Hypothalamus (tissue), 51 donors: ENCODE measurements at regions not wholly inside any gene's neighbourhood (a gene's known extent, or its start where the extent isn't known, plus 50 kb on each side); places are given as distances from the start of the nearest gene placed in this dataset.

Experiments used
- DNase-seq, 51 donors: peaks; one replicate each; lab custom pipeline; 2025; lab: John Stamatoyannopoulos, UW

GRCh38 chr18:37779220-37779619 lies 213.6 kb upstream of the CELF4 start:
- no peak for DNase-seq

GRCh38 chr18:37778417-37779165 lies 213.0 kb upstream of the CELF4 start:
- peak in 50 of 51 donors; percentile 9 to 85 (median 54) for DNase-seq

- DNase-seq, result no peak
Measured at GRCh38 chr18:37769826-37770225, 204.2 kb upstream of the CELF4 start.

- DNase-seq, result peak in 6 of 51 donors; percentile 2 to 18 (median 13)
Measured at GRCh38 chr18:37764541-37765288, 199.1 kb upstream of the CELF4 start.

- peak in 18 of 51 donors; percentile 3 to 63 (median 22) for DNase-seq
Measured at GRCh38 chr18:37762076-37762621, 196.6 kb upstream of the CELF4 start.

GRCh38 chr18:37754141-37754540 lies 188.5 kb upstream of the CELF4 start:
- DNase-seq, result no peak

- no peak for DNase-seq
Measured at GRCh38 chr18:37742436-37742835, 176.8 kb upstream of the CELF4 start.

- DNase-seq, result no peak
Measured at GRCh38 chr18:37741032-37741623, 175.5 kb upstream of the CELF4 start.

GRCh38 chr18:37734406-37734805 lies 168.8 kb upstream of the CELF4 start:
- no peak for DNase-seq

- DNase-seq, result no peak
Measured at GRCh38 chr18:37729716-37730115, 164.1 kb upstream of the CELF4 start.

- no peak for DNase-seq
Measured at GRCh38 chr18:37724206-37724605, 158.6 kb upstream of the CELF4 start.

GRCh38 chr18:37721544-37722522 lies 156.2 kb upstream of the CELF4 start:
- no peak for DNase-seq

GRCh38 chr18:37720663-37721062 lies 155.1 kb upstream of the CELF4 start:
- no peak for DNase-seq

GRCh38 chr18:37717656-37718055 lies 152.1 kb upstream of the CELF4 start:
- DNase-seq, result no peak

- DNase-seq, result no peak
Measured at GRCh38 chr18:37717098-37717497, 151.5 kb upstream of the CELF4 start.

GRCh38 chr18:37716106-37716735 lies 150.6 kb upstream of the CELF4 start:
- no peak for DNase-seq

GRCh38 chr18:37714691-37715090 lies 149.1 kb upstream of the CELF4 start:
- no peak for DNase-seq

GRCh38 chr18:37712776-37713175 lies 147.2 kb upstream of the CELF4 start:
- DNase-seq, result no peak

GRCh38 chr18:37711766-37712505 lies 146.3 kb upstream of the CELF4 start:
- no peak for DNase-seq
